ENCODE measurements at regions not wholly inside any gene's neighbourhood (a gene's known extent, or its start where the extent isn't known, plus 50 kb on each side); places are given as distances from the start of the nearest gene placed in this dataset.

- no peak for TF ChIP-seq GATA2 (IDR thresholded peaks at IDR 0.05; ENCODE audit: low read depth, low read length)
- TF ChIP-seq GATA3 (IDR thresholded peaks at IDR 0.05; ENCODE audit: low read depth, low read length) = no peak
These were observed 2189.6 kb downstream of the PCDH7 start for GRCh38 chr4:32909736-32910135.

Data from SH-SY5Y (cell line).